Fibroblast of lung (primary cell): ENCODE measurements at regions not wholly inside any gene's neighbourhood (a gene's known extent, or its start where the extent isn't known, plus 50 kb on each side); places are given as distances from the start of the nearest gene placed in this dataset.

ENCODE experiments used
- DNase-seq, 2 donors: peaks; one replicate each; pipeline versions ENCODE4 v3.0.0 to v3.0.0-alpha.2; 2010; ENCODE audit warnings: low read depth in 2 of 2
- H2AFZ ChIP-seq: 2 replicates; pipeline ENCODE4 v1.5.1; 2012; ENCODE audit warnings: low read length, control low read depth, inconsistent platforms
- H3K27ac ChIP-seq: 2 replicates; pipeline ENCODE4 v1.5.1; 2011; ENCODE audit warnings: low read length, control low read depth; ENCODE audit not compliant: insufficient read depth
- H3K27me3 ChIP-seq: 2 replicates; pipeline ENCODE4 v1.5.1; 2011; ENCODE audit warnings: mild to moderate bottlenecking, low read length; ENCODE audit not compliant: control insufficient read depth, insufficient read depth
- H3K36me3 ChIP-seq: 2 replicates; pipeline ENCODE4 v1.5.1; 2011; ENCODE audit warnings: low read length; ENCODE audit not compliant: control insufficient read depth, insufficient read depth
- H3K4me1 ChIP-seq: 2 replicates; pipeline ENCODE4 v1.5.1; 2011; ENCODE audit warnings: low read length; ENCODE audit not compliant: control insufficient read depth, insufficient read depth; ENCODE audit errors: extremely low read depth
- H3K4me2 ChIP-seq: 2 replicates; pipeline ENCODE4 v1.5.1; 2011; ENCODE audit warnings: low read length, control low read depth; ENCODE audit not compliant: insufficient read depth; ENCODE audit errors: extremely low read depth
- H3K4me3 ChIP-seq, 4 experiments: fragments of 200-600 bp in 1 of 4; sonication (generic) in 1 of 4; replicated peaks in 1 of 4; 2 replicates each; pipeline ENCODE4 v1.5.1; 2011 to 2016; ENCODE audit warnings: low read length in 4 of 4, low read depth in 3 of 4, mild to moderate bottlenecking in 3 of 4, control low read depth in 2 of 4, inconsistent platforms in 1 of 4, mixed read lengths in 1 of 4; ENCODE audit not compliant: insufficient read depth in 1 of 4; ENCODE audit errors: control extremely low read depth in 1 of 4
- H3K79me2 ChIP-seq: 2 replicates; pipeline ENCODE4 v1.5.1; 2012; ENCODE audit warnings: mild to moderate bottlenecking, low read length, inconsistent platforms; ENCODE audit not compliant: control insufficient read depth, insufficient read depth
- H3K9ac ChIP-seq: 2 replicates; pipeline ENCODE4 v1.5.1; 2011; ENCODE audit warnings: mild to moderate bottlenecking, low read length, control low read depth; ENCODE audit not compliant: insufficient read depth
- H3K9me3 ChIP-seq: 2 replicates; pipeline ENCODE4 v1.5.1; 2012; ENCODE audit warnings: low read depth, low read length; ENCODE audit not compliant: control insufficient read depth, insufficient read depth
- H4K20me1 ChIP-seq: 2 replicates; pipeline ENCODE4 v1.5.1; 2011; ENCODE audit warnings: low read length; ENCODE audit not compliant: control insufficient read depth, insufficient read depth; ENCODE audit errors: extremely low read depth
- CTCF ChIP-seq, 2 donors: IDR thresholded peaks in 1 of 2; conservative IDR thresholded peaks in 1 of 2; 1 replicate in 1 of 2; 2 replicates in 1 of 2; pipeline ENCODE4 v1.5.1; 2011 to 2012; ENCODE audit warnings: low read length in 2 of 2, control low read depth in 1 of 2, inconsistent platforms in 1 of 2, low read depth in 1 of 2, mild to moderate bottlenecking in 1 of 2
- EZH2 ChIP-seq: IDR thresholded peaks from 2 replicates; pipeline ENCODE4 v1.5.1; 2012; ENCODE audit warnings: low read length, control low read depth, mild to moderate bottlenecking; ENCODE audit errors: missing control alignments

GRCh38 chr3:55157731-55158130 lies 229.9 kb upstream of the LRTM1 start:
- H3K9ac ChIP-seq, result no peak overlapping the region
- no peak overlapping the region for H3K4me2 ChIP-seq
- no peaks in the 10 kb centered on the region for H3K9me3 ChIP-seq
- H3K79me2 ChIP-seq, result no peaks in the 10 kb centered on the region
- H4K20me1 ChIP-seq, result no peaks in the 10 kb centered on the region
- peaks cover 17% of the 10 kb centered on the region for H3K4me1 ChIP-seq
- no peak overlapping the region for H3K4me3 ChIP-seq
- no peak overlapping the region for H2AFZ ChIP-seq
- no peaks in the 10 kb centered on the region for H3K36me3 ChIP-seq
- no peak for TF ChIP-seq CTCF (conservative IDR thresholded peaks at IDR 0.05 in 1 of 2, IDR thresholded peaks at IDR 0.05 in 1 of 2; ENCODE audit: low read depth in 1 of 2, low read length in 2 of 2)
- TF ChIP-seq EZH2, result no peak
- DNase-seq, result peak in 1 of 2 donors; percentile 86
- H3K27me3 ChIP-seq, result no peaks in the 10 kb centered on the region
- H3K27ac ChIP-seq, result no peak overlapping the region

GRCh38 chr3:55156851-55157650 lies 229.2 kb upstream of the LRTM1 start:
- Histone ChIP-seq H3K27me3 (no peaks in the 10 kb centered on the region), H4K20me1 (no peaks in the 10 kb centered on the region), H3K4me1 (peaks cover 14% of the 10 kb centered on the region), H2AFZ (no peak overlapping the region), H3K4me2 (no peak overlapping the region), H3K36me3 (no peaks in the 10 kb centered on the region), H3K9ac (no peak overlapping the region), H3K79me2 (no peaks in the 10 kb centered on the region), H3K4me3 (no peak overlapping the region), H3K27ac (no peak overlapping the region), H3K9me3 (no peaks in the 10 kb centered on the region)
- peak in 1 of 2 donors; percentile 58 for DNase-seq
- TF ChIP-seq EZH2 (no peak), CTCF (conservative IDR thresholded peaks at IDR 0.05 in 1 of 2, IDR thresholded peaks at IDR 0.05 in 1 of 2; ENCODE audit: low read depth in 1 of 2, low read length in 2 of 2) (no peak)

- H4K20me1 ChIP-seq, result no peaks in the 10 kb centered on the region
- no peak overlapping the region for H3K9ac ChIP-seq
- no peaks in the 10 kb centered on the region for H3K79me2 ChIP-seq
- DNase-seq, result peak; percentile 35
- peak overlapping the region; percentile 22 to 34 (median 27) for H3K4me3 ChIP-seq
- no peaks in the 10 kb centered on the region for H3K4me1 ChIP-seq
- no peaks in the 10 kb centered on the region for H3K9me3 ChIP-seq
- H2AFZ ChIP-seq, result peak overlapping the region; percentile 27
- H3K27ac ChIP-seq, result peak overlapping the region; percentile 34
- H3K36me3 ChIP-seq, result no peaks in the 10 kb centered on the region
- TF ChIP-seq CTCF (conservative IDR thresholded peaks at IDR 0.05 in 1 of 2, IDR thresholded peaks at IDR 0.05 in 1 of 2; ENCODE audit: low read depth in 1 of 2, low read length in 2 of 2), result no peak
- no peak for TF ChIP-seq EZH2
- peak overlapping the region; percentile 77 for H3K4me2 ChIP-seq
- no peaks in the 10 kb centered on the region for H3K27me3 ChIP-seq
These were observed 220.2 kb upstream of the LRTM1 start for GRCh38 chr3:55147856-55148720.
